Right kidney (tissue), 1 donor: ENCODE measurements at regions not wholly inside any gene's neighbourhood (a gene's known extent, or its start where the extent isn't known, plus 50 kb on each side); places are given as distances from the start of the nearest gene placed in this dataset.
"Not testable (repeated sequence)": the region's sequence is repeated elsewhere in the genome, so short reads cannot be mapped to it uniquely, and the experiment has no call there.

Source experiments
- DNase-seq: peaks from one replicate; pipeline ENCODE4 v3.0.0-alpha.2; 2016

DNA sequence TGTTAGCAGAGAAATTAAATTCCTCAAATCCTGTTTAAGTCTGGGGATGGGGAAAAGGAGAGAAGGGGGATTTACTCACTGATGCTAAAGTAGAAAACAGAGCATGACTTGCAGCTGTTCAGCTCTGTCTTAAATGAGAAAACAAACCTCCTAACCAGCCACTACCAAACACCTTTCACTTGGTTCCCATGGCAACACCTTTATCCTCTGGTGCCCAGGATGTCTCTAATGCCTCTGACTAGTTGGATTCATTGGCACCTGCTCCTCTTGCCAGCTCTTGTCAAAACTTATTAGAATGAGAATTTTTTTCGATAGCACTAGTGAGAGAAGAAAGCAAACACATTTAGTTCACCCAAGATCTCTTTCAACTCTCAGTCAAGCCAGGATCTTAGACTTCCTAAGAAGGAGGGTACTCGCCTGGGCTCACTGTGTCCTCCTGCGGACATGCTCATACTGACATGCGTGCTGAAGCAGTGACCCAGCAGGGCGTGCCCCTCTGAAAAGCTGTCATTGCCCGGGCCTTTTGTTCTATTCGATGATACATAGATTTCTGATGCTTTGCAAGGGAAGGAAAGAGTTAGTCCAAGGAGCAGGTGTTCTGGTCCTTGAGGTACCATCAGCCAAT lies 656.0 kb upstream of the CELF4 start:
- DNase-seq: no peak

DNA sequence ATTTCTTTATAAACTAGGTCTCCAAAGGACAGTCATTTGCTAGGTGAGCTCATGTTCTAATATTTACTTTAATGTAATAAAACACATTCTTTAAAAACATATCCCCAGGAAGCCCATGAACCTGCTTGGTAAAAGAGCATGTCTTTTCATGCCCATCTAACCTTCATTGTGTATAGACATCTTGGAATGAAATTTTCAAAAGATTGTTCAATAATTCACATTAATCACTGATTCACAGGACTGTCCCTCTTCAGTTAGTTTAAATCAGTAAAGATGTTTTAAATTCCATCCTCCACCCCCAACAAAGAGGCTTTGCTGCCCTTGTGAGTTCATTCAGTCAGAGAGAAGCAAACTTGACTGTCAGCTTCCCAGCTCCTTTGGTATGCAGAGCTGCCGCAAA lies 633.4 kb upstream of the CELF4 start:
- no peak for DNase-seq

DNA sequence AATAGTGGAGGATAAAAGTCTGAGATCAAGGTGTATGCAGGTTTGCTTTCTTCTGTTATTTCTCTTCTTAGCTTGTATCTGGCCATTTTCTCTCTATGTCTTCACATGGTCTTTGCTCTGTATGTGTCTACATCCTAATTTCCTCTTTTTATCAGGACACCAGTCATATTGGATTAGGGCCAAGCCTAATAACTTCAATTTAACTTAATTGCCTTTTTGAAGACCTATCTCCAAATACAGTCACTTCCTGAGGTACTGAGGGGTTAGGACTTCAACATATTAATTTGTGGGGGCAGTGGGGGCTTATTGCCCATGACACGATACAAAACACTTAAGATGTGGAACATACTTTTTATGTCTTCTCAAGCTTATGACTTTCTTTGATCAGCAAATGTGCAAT lies 632.9 kb upstream of the CELF4 start:
- no peak for DNase-seq

DNA sequence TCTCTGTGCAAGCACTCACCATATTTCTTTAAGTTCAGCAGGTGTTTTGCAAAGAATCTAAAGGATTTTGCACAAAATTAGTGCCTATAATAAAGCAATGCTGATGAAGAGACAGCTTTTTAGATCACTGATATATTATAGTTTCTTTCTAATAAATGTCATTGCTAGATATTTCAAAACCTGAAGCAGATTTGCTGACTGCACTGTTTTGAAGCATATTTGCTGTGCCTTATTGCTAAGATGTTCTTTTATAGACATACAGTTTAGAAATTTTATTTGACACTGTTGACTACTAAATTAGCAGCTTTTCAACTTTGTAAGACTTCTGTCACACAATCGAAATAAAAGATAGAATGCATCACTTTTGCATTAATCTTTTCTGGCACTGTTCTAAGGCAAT lies 620.9 kb upstream of the CELF4 start:
- no peak for DNase-seq

DNA sequence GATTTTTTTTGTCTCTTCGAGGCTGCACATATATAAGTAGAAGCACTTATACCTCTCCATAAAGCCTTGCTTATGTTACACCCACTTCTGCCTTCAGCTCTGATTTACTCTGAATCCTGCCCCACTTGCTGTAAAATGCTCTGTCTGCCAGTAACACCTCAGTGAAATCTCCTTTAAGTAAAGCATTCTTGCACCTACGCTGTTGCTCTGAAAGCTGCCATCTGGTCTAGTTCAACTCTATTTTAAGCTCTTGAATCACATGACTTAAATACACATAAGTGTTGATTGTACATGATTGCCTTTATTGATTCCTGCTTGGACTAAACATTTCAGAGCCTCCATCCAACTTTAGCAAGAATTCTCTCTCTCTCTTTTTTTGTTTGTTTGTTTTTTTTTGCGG lies 609.0 kb upstream of the CELF4 start:
- no peak for DNase-seq

DNA sequence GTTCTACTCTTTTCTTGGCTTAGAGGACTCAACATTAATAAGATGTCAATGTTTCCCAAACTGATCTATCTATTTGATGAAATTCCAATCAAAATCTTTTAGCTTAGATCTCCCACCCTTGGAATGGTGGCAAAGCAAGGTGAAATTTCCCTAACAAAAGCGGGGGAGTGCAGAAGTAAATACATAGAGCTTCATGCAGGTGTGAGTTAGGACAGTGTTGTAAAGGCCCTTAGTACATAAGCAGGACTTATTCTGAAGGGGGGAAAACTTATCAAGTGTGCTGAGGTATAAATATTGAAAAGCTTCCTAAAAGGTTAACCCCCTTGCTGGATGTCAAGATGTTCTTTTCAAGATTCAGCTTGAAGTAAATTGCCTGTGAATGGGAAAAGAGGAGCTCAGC lies 608.6 kb upstream of the CELF4 start:
- DNase-seq: no peak

DNA sequence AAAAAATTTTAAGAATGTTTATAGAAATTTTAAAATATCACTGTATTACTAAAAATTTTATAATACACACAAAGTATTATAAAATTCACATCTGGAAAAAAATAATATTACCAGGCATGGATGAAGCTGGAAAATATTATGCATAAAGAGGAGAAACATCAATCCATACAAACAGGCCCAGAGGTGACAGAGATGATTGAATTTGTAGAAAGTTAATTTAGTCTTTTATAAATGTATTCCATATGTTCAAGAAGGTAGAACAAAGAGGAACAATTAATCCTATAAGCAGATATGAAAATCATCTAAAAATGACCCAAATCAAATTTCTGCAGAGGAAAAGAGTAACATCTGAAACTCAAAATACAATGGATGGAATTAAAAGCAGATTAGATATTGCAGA lies 605.2 kb upstream of the CELF4 start:
- DNase-seq: no peak

DNA sequence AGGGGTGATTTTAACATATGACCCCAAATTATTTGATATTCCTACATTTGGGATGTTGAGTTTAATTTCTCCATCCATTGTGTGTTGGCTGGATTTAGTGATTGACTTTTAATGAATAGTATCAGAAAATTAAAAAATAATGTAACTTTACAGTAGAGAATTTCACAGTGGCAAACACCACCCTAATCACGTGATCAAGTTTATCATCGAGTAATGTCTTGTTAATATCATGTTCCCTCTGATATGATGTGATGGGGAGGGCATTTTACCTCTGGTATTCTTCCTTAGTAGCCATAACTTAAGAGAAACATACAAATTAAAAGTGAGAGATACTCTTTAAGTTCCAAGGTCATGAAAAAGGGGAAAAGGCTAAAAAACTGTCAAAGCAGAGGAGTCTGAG lies 602.0 kb upstream of the CELF4 start:
- DNase-seq: no peak

DNA sequence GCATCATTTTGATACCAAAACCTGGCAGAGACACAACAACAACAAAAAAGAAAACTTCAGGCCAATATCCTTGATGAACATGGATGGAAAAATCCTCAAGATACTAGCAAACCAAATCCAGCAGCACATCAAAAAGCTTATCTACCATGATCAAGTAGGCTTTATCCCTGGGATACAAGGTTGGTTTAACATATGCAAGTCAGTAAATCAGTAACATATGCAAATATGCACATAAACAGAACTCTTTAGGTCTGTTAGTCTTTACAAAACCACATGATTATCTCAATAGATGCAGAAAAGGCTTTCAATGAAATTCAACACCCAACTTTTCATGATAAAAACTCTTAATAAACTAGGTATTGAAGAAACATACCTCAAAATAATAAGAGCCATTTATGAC lies 587.5 kb upstream of the CELF4 start:
- DNase-seq: not testable (repeated sequence)

DNA sequence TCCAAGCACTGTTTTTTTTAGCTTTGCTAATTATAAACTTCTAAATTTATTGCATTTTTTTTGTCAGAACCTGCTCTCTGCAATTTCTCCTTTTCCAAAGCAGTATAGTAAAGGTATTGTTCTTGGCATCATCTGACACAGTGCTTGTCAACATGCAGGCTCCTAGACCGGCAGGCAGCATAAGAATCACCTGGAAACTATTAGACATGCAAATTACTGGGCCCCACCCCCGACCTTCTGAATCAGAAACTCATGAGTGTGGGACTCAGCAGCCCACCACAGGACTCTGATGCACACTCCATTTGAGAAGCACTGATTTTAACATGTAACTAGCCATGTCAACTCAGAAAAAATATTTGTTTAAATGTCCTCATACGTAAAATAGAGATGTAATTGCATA lies 551.1 kb upstream of the CELF4 start:
- no peak for DNase-seq

DNA sequence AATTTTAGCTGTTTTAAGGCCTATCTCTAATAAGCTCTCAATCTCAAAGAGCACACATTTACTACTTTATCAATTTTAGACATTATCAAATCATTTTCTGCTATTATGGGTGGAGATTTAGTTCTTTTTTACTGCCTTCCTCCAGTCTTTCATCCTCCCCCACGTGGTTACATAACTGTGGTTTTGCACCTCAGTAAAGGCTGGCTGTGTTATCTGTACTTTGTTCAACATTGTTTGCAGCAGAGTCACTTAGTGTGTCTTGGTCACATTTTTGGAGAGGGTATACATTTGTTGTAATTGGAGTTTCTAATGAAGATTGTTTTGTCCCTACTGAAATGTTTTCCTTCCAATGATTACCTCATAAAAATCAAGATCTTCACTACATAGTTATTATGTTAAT lies 549.6 kb upstream of the CELF4 start:
- no peak for DNase-seq

DNA sequence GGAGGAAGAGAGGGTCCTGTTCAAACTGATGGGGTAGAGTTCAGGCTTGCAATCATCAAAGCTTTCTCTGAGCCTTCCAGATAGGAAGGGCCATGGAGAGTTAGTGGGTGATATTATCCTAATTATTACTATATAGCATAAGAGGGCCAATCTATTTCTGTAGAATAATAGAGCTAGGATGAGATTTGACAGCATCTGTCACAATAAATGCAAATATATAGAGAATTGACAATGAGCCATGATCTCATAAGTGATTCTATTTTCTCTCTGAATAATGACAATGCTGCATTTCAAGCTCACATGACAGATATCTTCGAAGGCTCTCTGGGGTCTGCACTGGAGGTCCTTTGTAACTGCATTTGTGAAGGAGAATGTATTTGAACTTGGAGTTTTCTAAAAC lies 521.9 kb upstream of the CELF4 start:
- DNase-seq: no peak

DNA sequence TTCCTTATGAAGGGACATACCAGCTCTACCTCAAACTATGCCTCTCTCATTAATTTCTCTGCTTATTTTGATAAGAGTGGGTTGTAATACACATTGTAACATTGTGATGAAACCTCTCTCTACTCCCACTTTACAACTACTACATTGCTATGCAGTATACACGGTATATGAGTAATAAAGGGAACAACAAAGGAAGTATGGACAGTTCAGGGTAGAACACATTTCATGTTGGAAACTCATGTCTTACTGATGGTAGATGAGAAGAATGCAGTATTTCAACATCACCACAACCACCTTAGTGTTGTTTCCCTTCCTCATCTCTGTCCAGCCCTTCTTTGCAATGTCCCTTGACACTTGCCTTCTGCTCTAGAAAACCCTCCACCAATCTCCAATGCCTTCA lies 515.9 kb upstream of the CELF4 start:
- DNase-seq: no peak

DNA sequence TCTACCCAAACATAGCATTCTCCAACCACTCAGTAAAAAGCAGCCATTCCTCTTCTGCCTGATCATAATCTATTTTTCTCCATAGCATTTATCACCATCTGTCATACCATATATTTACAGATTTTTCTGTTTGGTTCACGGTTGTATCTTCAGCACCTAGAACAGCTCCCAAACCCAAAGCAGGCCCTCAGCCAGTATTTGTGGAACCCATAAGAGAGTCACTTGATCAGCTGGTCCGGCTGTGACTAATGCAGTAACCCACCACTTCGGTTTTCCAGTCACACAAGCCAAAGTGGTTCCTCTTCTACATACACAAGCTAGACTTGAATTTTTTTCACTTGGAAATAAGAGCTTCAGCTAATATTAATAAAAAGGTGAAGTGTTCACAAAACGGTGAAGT lies 511.6 kb upstream of the CELF4 start:
- DNase-seq: no peak

DNA sequence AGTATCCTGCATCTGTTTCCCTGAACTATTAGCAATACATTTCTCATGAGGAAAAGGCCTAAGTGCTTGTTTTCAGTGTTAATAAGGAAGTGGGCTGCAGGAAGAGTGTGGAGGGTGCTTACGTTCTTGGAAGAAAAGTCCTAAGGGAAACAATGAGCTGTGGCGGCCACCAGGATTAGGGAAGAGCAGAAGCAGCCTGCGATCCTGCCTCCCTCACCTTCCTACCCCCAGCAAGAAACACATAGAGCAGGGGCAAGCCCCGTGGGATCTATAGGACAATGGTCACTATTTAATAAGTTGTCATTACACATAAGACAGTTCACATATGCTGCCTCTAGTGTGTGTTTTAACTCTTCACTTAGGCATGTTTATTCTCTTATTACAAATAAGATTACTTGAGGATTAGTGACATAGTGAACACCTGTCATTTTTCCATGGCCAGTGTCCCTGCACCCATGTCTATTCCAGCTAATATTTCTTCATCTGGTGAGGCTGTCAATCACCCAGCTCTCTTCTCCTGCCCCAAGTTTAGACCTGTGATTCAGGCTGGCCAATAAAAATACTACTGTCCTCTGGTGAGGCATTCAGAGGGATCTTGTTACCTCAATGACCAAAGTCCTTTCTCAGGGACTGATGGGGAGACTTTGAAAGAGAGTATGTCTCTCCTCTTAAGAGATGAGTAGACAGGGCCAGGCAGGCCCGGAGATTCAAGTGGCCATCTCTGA lies 510.9 kb upstream of the CELF4 start:
- DNase-seq: no peak

DNA sequence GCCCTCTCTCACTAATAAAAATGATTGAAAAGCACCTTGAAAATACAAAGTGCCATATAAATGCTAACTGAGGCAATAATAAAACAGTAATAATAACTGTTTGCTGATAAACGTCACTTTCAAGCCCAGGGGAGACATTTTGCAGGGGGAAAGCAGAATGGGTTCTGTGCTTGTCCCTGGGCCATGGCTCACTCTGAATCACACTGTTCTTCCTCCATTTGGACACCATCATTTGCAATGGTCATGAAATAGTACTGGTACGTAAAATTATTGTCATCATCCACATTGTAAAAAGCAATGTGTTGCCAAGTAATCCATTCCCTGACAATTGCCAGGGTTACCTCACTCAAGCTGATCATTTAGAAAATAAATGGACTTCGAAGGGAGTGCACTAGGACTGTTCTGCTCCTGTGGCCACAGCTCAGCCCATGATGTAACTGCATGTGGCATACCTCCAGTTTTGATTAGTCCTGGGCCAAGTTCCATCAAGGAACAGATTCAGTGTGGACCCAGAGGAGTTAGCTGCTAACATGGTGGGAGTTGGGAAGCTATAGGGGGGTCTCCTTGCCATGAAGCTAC lies 508.8 kb upstream of the CELF4 start:
- no peak for DNase-seq

DNA sequence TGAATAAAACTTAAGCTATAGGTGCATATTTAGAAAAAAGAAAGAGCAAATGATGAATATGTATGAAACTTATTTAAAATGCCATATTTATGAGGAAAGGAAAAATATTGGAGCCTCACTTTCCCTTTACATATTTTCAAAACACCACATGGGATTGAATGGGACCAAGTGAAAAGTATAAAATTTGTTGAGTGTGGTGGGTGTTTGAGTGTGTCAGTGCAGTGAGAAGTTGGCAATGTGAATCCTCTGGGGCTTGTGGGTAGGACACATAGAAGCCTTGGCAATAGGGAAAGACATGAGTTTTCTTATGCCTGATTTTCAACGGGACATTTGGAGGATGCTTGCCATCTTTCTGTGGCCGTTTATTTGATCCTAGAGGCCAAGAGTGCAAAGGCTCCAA lies 502.2 kb upstream of the CELF4 start:
- DNase-seq: no peak

DNA sequence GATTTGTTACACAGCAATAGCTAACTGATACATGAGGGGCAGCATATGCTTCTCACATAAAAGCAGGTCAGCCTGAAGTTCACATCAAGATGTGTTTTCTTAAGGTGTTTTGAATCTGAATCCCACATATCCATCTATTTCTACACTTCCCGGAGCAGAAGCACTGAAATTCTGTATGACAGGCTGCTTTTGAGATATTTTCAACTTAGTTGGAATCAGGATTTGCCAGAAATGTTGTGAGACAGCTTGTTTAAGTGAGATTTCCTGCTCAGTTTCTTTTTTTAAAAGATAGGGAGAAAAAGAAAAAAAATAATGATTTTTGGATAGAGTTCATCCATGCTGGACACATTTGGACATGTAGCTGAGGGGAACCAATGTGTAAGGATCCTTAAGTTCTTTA lies 501.5 kb upstream of the CELF4 start:
- no peak for DNase-seq

DNA sequence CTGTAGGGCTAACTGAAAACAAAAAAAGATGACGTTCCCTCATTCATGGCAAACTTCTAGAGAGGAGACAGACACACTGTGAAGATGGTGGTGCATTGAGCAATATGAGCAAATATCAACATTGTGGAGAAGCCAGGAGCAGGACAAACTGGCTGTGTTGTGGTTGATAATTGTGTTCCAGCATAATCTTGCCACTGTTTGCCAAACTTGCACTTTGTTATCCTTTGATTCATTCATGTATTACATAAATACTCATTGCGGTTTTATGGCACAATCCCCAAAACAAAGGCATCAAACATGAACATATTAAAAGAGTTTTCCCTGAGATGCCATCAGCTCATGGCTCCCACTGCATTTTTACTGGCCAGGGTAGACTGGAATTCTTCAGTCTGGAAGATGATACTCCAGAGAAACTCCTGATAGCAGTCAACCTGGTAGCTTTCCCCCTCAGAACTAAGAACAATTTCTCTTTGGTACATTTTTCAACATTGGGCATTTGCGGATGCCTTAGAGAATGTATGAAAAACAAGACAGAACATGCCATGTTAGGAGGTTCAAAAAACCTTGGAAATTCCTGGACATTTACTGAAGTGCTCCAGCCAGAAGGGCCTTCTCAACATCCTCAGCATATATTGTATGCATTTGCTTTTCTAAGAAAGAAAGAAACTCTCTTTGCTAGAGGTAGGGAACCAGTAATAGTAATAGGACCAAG lies 487.4 kb upstream of the CELF4 start:
- DNase-seq: no peak

DNA sequence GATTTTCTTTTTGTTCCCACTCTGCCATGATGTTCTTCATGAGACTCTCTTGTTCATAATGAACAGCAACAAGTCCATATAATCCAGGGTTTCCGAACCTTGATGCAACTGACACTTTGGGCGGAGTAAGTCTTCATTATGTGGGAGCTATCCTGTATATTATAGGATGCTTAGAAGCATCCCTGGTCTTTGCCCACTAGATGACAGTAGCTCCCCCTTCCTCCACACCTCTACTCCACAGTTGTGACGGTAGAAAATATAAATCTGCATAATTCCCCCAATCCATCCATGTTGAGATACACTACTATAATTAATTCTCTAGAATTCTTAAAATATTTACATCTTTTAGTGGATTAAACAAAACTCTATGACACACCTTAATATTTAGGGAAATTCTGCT lies 482.2 kb upstream of the CELF4 start:
- no peak for DNase-seq

DNA sequence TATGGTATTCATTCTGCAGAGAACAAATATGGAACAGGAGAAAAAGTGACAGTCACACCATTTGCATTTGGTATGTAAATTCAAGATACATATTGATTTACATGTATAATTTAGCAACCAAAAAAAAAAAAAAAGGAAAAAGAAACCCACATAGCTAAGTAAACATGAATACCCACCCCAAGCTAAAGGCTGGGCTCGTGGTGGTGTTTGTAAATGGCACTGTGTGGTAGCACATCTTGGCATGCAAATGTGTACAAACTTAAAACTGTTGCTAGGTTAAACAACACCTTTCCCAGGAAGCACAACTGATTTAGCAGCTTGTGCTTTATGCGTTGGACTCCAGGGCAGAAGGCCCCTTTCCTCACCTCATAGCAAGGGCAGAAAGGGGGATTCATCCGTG lies 481.1 kb upstream of the CELF4 start:
- DNase-seq: no peak

DNA sequence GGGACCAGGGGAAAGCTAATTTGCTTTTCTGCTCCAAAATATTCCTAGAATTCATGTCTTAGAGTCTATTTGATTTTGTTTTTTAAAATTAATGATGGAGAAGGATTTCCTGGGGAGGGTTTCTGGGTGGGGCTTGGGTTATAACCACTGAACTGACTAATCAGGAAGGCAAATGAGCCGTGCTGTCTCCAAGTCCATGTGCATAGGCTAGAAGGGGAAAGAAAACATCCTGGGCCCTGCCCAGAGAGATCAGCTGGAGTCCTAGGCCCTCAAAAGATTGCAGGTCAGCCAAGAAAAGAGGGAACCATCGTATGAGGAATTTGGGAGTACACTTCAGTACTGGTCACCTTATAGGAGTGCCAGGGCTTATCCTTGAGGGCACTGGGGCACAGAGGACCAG lies 480.2 kb upstream of the CELF4 start:
- DNase-seq: no peak

DNA sequence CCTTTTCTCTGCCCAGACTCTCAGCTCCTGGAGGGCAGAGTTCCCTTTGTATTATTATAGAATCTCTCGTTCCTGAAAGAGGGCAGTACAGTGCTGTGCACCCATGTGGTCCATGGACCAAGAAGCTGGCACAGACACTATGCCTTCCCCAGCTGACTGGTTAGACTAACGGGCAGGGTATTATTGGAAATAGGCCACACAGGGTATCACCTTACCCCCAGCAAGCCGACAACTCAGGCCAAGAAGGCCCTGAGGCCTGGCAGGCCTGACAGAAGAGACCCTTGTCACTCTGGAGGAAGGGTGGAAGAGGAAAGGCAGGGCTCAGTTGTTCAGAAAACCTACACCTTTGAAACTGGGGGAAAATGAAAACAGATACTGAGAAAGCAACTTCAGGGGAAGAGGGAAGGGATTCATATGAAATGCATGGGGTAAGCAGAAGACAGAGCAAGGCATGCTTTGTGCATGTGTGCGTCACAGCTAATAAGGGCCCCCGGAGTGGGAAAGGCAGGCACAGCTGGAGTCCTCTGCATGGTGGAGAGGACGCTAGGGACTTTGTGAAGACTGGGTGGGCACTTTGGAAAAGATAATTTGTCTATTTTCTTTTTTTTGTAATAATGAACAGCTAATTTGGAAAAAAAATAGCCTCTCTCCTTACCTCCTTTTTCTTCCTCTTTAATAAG lies 476.8 kb upstream of the CELF4 start:
- no peak for DNase-seq
